ENCODE measurements at regions not wholly inside any gene's neighbourhood (a gene's known extent, or its start where the extent isn't known, plus 50 kb on each side); places are given as distances from the start of the nearest gene placed in this dataset.
"Not testable (repeated sequence)": the region's sequence is repeated elsewhere in the genome, so short reads cannot be mapped to it uniquely, and the experiment has no call there.

- not testable (repeated sequence) for DNase-seq (ENCODE audit: low read depth, low spot score)
These were observed 674.7 kb upstream of the GJE1 start for GRCh38 chr6:141457984-141458383.

GRCh38 chr6:141452354-141452686 lies 680.4 kb upstream of the GJE1 start:
- no peak for DNase-seq (ENCODE audit: low read depth, low spot score)

GRCh38 chr6:141451511-141452353 lies 681.0 kb upstream of the GJE1 start:
- DNase-seq (ENCODE audit: low read depth, low spot score) = no peak

GRCh38 chr6:141451181-141451510 lies 681.6 kb upstream of the GJE1 start:
- no peak for DNase-seq (ENCODE audit: low read depth, low spot score)

GRCh38 chr6:141445928-141446628 lies 686.6 kb upstream of the GJE1 start:
- no peak for DNase-seq (ENCODE audit: low read depth, low spot score)

- no peak for DNase-seq (ENCODE audit: low read depth, low spot score)
These were observed 688.9 kb upstream of the GJE1 start for GRCh38 chr6:141443668-141444289.

- DNase-seq (ENCODE audit: low read depth, low spot score) = peak; percentile 36
These were observed 689.7 kb upstream of the GJE1 start for GRCh38 chr6:141443032-141443431.

GRCh38 chr6:141439513-141439912 lies 693.2 kb upstream of the GJE1 start:
- DNase-seq (ENCODE audit: low read depth, low spot score) = no peak

GRCh38 chr6:141437685-141438084 lies 695.0 kb upstream of the GJE1 start:
- no peak for DNase-seq (ENCODE audit: low read depth, low spot score)

- DNase-seq (ENCODE audit: low read depth, low spot score) = no peak
These were observed 695.7 kb upstream of the GJE1 start for GRCh38 chr6:141437011-141437410.

- DNase-seq (ENCODE audit: low read depth, low spot score) = no peak
These were observed 706.2 kb upstream of the GJE1 start for GRCh38 chr6:141426400-141426980.

- no peak for DNase-seq (ENCODE audit: low read depth, low spot score)
These were observed 711.3 kb upstream of the GJE1 start for GRCh38 chr6:141421378-141421777.

GRCh38 chr6:141418076-141418475 lies 714.6 kb upstream of the GJE1 start:
- no peak for DNase-seq (ENCODE audit: low read depth, low spot score)

GRCh38 chr6:141415896-141416295 lies 716.8 kb upstream of the GJE1 start:
- no peak for DNase-seq (ENCODE audit: low read depth, low spot score)

GRCh38 chr6:141413196-141413595 lies 719.5 kb upstream of the GJE1 start:
- DNase-seq (ENCODE audit: low read depth, low spot score) = no peak

GRCh38 chr6:141406761-141407160 lies 726.0 kb upstream of the GJE1 start:
- no peak for DNase-seq (ENCODE audit: low read depth, low spot score)

GRCh38 chr6:141403827-141404226 lies 728.9 kb upstream of the GJE1 start:
- no peak for DNase-seq (ENCODE audit: low read depth, low spot score)

GRCh38 chr6:141403103-141403502 lies 729.6 kb upstream of the GJE1 start:
- no peak for DNase-seq (ENCODE audit: low read depth, low spot score)

GRCh38 chr6:141402489-141402888 lies 730.2 kb upstream of the GJE1 start:
- no peak for DNase-seq (ENCODE audit: low read depth, low spot score)

GRCh38 chr6:141401851-141402250 lies 730.9 kb upstream of the GJE1 start:
- no peak for DNase-seq (ENCODE audit: low read depth, low spot score)

GRCh38 chr6:141401168-141401567 lies 731.6 kb upstream of the GJE1 start:
- DNase-seq (ENCODE audit: low read depth, low spot score) = no peak

GRCh38 chr6:141398949-141399348 lies 733.8 kb upstream of the GJE1 start:
- no peak for DNase-seq (ENCODE audit: low read depth, low spot score)

Measured in pulmonary artery endothelial cell (primary cell).